ENCODE measurements at regions not wholly inside any gene's neighbourhood (a gene's known extent, or its start where the extent isn't known, plus 50 kb on each side); places are given as distances from the start of the nearest gene placed in this dataset.

DNA sequence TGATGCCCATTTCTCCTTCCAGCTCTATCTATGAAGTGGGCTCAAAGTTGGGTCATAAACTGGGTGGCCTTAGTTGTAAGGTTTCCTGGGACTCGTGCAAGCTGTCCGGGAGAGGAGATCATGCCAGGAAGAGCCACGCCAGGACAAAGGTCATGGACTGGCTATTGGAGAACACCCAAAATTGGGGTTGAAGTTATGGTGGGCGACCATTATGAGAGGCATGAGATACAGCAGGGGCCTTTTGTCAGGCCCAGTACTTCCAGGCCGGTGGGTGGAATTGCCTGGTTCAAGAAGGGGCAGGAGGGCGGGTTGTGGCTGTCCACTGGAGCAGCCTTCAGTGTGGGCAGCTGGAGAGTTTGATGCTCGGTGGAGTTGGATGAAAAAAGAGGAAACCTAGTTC lies 225.1 kb upstream of the SSTR4 start:
- Mint-ChIP-seq H3K9me3 (peaks cover 0 to 3% (median 0%) of the 10 kb centered on the region in 7 donors), H3K27me3 (peaks cover 0 to 4% (median 3%) of the 10 kb centered on the region in 3 donors), H3K4me1 (no peaks in the 10 kb centered on the region), H3K36me3 (no peaks in the 10 kb centered on the region), H3K27ac (no peak overlapping the region), H3K4me3 (no peak overlapping the region)
- ATAC-seq (ENCODE audit: low read depth in 2 of 2) (no peak), DNase-seq (no peak)

GRCh38 chr20:22810626-22811569 lies 224.2 kb upstream of the SSTR4 start:
- no peak overlapping the region for H3K27ac Mint-ChIP-seq
- H3K9me3 Mint-ChIP-seq: peaks cover 0 to 3% (median 0%) of the 10 kb centered on the region in 7 donors
- no peak for DNase-seq
- H3K4me3 Mint-ChIP-seq: no peak overlapping the region
- no peaks in the 10 kb centered on the region for H3K27me3 Mint-ChIP-seq
- no peaks in the 10 kb centered on the region for H3K36me3 Mint-ChIP-seq
- H3K4me1 Mint-ChIP-seq: no peaks in the 10 kb centered on the region
- no peak for ATAC-seq (ENCODE audit: low read depth in 2 of 2)

GRCh38 chr20:22814471-22815205 lies 220.5 kb upstream of the SSTR4 start:
- no peaks in the 10 kb centered on the region for H3K9me3 Mint-ChIP-seq
- H3K4me3 Mint-ChIP-seq: no peak overlapping the region
- no peak for DNase-seq
- H3K4me1 Mint-ChIP-seq: no peaks in the 10 kb centered on the region
- ATAC-seq (ENCODE audit: low read depth in 2 of 2): no peak
- no peaks in the 10 kb centered on the region for H3K27me3 Mint-ChIP-seq
- H3K36me3 Mint-ChIP-seq: no peaks in the 10 kb centered on the region
- H3K27ac Mint-ChIP-seq: no peak overlapping the region

DNA sequence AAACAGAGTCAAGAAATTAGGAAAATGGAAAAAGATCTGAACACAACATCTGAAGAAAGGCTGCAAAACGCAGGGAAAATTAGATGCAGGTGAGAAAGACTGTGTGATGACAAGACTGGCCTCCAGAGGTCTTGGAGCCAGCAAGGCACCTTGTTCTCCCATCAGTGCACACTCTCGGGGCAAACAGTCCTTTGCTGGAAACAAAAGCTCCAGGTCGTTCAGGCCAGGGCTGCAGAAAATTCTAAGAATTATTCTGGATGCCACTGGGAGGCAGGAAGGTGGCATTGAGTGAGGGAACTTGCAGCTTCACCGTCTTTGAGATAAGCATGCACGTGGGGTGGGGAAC lies 219.9 kb upstream of the SSTR4 start:
- Mint-ChIP-seq H3K4me3 (no peak overlapping the region), H3K9me3 (no peaks in the 10 kb centered on the region), H3K4me1 (no peaks in the 10 kb centered on the region), H3K36me3 (no peaks in the 10 kb centered on the region), H3K27me3 (no peaks in the 10 kb centered on the region), H3K27ac (no peak overlapping the region)
- DNase-seq (no peak), ATAC-seq (ENCODE audit: low read depth in 2 of 2) (no peak)

DNA sequence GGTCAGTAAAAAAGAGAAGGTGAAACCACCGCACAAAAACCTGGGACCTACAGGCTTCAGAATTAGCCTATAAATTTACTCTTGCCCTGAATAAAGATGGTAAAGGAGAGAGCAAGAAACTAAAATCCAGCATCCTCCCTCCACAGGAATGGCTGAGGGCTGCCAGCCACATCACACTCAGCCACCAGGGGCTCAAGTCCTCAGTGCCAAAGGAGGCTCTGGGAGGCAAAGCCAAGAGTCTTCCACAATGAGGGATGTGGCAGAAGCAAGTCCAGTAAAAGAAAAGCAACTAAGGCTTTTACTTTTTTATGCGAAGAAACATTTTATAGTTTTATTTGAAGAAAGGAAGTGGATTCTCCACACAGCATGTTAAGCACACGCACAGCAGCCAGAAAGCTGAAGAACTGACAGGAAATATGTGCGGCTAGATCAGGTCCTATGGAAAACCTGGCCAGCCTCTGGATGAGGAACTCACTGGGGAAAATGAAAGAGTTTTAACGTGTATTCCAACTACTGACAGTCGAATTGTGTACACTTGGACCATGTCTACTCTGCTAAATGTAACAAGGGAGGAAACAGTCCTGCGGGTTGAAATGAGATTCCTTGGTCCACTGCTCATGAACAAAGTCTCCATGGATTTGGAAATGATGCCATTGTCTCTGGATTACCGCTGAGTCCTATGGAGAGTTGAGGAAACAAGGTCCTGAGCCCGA lies 219.4 kb upstream of the SSTR4 start:
- DNase-seq (no peak), ATAC-seq (ENCODE audit: low read depth in 2 of 2) (no peak)
- no peak overlapping the region for H3K27ac Mint-ChIP-seq
- no peak overlapping the region for H3K4me3 Mint-ChIP-seq
- H3K27me3 Mint-ChIP-seq: no peaks in the 10 kb centered on the region
- no peaks in the 10 kb centered on the region for H3K4me1 Mint-ChIP-seq
- no peaks in the 10 kb centered on the region for H3K36me3 Mint-ChIP-seq
- no peaks in the 10 kb centered on the region for H3K9me3 Mint-ChIP-seq

- Mint-ChIP-seq H3K9me3 (no peaks in the 10 kb centered on the region), H3K4me1 (no peaks in the 10 kb centered on the region), H3K27me3 (no peaks in the 10 kb centered on the region), H3K27ac (no peak overlapping the region), H3K36me3 (no peaks in the 10 kb centered on the region), H3K4me3 (no peak overlapping the region)
- no peak for DNase-seq
- no peak for ATAC-seq (ENCODE audit: low read depth in 2 of 2)
Measured at GRCh38 chr20:22818636-22819035, 216.5 kb upstream of the SSTR4 start.

- Mint-ChIP-seq H3K9me3 (no peaks in the 10 kb centered on the region), H3K27ac (no peak overlapping the region), H3K27me3 (no peaks in the 10 kb centered on the region), H3K4me1 (no peaks in the 10 kb centered on the region), H3K36me3 (no peaks in the 10 kb centered on the region), H3K4me3 (no peak overlapping the region)
- no peak for DNase-seq
- no peak for ATAC-seq (ENCODE audit: low read depth in 2 of 2)
Measured at GRCh38 chr20:22819112-22819511, 216.0 kb upstream of the SSTR4 start.

GRCh38 chr20:22819784-22820183 lies 215.3 kb upstream of the SSTR4 start:
- Mint-ChIP-seq H3K4me1 (no peaks in the 10 kb centered on the region), H3K36me3 (no peaks in the 10 kb centered on the region), H3K4me3 (no peak overlapping the region), H3K9me3 (no peaks in the 10 kb centered on the region), H3K27me3 (no peaks in the 10 kb centered on the region), H3K27ac (no peak overlapping the region)
- ATAC-seq (ENCODE audit: low read depth in 2 of 2): no peak
- no peak for DNase-seq

DNA sequence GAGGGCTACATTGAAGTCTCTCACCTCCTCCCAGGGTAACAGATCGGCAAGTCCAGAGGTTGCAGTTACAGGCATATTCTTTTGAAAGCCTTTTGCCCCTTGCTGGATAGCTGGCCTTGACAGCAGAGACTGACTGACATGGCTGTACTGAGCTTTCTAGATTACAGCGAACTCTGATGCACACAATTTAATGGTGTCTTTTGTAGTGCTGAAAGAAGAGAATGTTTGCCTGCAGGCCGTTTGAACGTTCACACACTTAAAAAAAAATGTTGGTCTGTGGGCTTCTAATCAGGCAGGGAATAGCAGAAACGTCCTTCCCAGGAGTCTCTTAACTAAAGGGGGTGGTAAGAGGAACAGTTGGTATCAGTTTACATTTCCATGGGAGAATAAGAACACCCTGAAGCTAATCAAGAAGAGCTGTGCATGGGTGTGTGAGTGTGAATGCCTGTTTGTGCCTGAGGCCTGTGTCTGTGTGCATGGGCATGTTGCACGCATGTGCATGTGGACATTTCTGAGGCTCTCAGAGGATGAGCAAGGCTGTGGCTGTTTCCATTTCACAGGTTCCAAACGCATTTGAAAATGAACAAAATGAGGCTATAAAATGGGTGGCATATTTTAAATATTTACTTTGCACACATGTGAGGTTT lies 213.9 kb upstream of the SSTR4 start:
- Mint-ChIP-seq H3K27ac (no peak overlapping the region), H3K4me3 (no peak overlapping the region), H3K9me3 (no peaks in the 10 kb centered on the region), H3K27me3 (no peaks in the 10 kb centered on the region), H3K4me1 (no peaks in the 10 kb centered on the region), H3K36me3 (no peaks in the 10 kb centered on the region)
- no peak for ATAC-seq (ENCODE audit: low read depth in 2 of 2)
- DNase-seq: no peak

- Mint-ChIP-seq H3K36me3 (no peaks in the 10 kb centered on the region), H3K4me3 (no peak overlapping the region), H3K9me3 (no peaks in the 10 kb centered on the region), H3K27ac (no peak overlapping the region), H3K27me3 (no peaks in the 10 kb centered on the region), H3K4me1 (no peaks in the 10 kb centered on the region)
- ATAC-seq (ENCODE audit: low read depth in 2 of 2): no peak
- DNase-seq: no peak
Measured at GRCh38 chr20:22821796-22822195, 213.3 kb upstream of the SSTR4 start.

- Mint-ChIP-seq H3K4me1 (no peaks in the 10 kb centered on the region), H3K27me3 (no peaks in the 10 kb centered on the region), H3K36me3 (no peaks in the 10 kb centered on the region), H3K4me3 (no peak overlapping the region), H3K27ac (no peak overlapping the region), H3K9me3 (no peaks in the 10 kb centered on the region)
- DNase-seq: no peak
- ATAC-seq (ENCODE audit: low read depth in 2 of 2): no peak
Measured at GRCh38 chr20:22823119-22823518, 212.0 kb upstream of the SSTR4 start.

DNA sequence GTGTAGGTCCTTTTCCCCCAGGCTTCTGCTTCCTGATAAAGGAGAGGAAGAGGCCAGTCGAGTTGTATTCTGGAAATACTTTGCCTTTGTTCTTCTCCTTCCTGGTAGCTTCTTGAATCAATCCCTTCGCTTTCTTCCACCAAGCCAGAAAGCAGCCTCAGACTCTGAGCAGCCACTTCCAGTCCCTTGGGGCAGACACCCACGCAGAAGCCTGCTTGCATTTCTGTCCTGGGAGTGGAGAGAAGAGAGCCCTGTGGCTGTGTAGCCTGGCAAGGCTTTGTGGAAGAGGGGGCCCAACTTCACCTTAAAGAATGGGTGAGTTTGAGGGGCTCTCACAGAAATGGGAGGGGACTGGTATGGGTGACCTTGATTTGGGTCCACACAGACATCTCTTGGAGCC lies 211.0 kb upstream of the SSTR4 start:
- ATAC-seq (ENCODE audit: low read depth in 2 of 2): no peak
- Mint-ChIP-seq H3K9me3 (no peaks in the 10 kb centered on the region), H3K27me3 (no peaks in the 10 kb centered on the region), H3K4me3 (no peak overlapping the region), H3K36me3 (no peaks in the 10 kb centered on the region), H3K4me1 (no peaks in the 10 kb centered on the region), H3K27ac (no peak overlapping the region)
- no peak for DNase-seq

DNA sequence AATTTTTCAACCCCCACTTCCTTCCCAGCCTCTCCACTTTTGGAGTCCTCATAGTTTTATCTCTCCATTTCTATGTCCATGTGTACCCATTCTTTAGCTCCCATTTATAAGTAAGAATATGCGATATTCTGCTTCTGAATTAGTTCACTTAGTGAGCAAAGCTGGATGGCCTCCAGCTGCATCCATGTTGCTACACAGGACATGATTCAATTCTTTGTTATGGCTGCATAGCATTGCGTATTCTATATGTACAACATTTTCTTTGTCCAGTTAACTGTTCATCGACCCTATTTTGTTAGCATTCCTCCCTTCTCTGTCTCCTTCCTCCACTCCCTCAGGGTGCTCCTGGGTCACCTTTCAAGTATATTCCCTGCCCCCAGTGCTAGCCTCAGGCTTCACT lies 210.0 kb upstream of the SSTR4 start:
- no peak for DNase-seq
- Mint-ChIP-seq H3K9me3 (peaks cover 0 to 5% (median 0%) of the 10 kb centered on the region in 7 donors), H3K27ac (no peak overlapping the region), H3K4me1 (no peaks in the 10 kb centered on the region), H3K27me3 (peaks cover 0 to 6% (median 0%) of the 10 kb centered on the region in 3 donors), H3K36me3 (no peaks in the 10 kb centered on the region), H3K4me3 (no peak overlapping the region)
- no peak for ATAC-seq (ENCODE audit: low read depth in 2 of 2)
